Ovary (tissue), 7 donors: ENCODE measurements at regions not wholly inside any gene's neighbourhood (a gene's known extent, or its start where the extent isn't known, plus 50 kb on each side); places are given as distances from the start of the nearest gene placed in this dataset.

Source experiments
- DNase-seq, 5 donors: peaks; one replicate each; pipeline ENCODE4 v3.0.0-alpha.2; 2019 to 2020
- H3K27ac ChIP-seq, 2 donors: fragments of 200-600 bp; one replicate each; pipeline versions ENCODE4 v1.5.1 to v1.8.0; 2019 to 2022
- H3K27me3 ChIP-seq: fragments of 200-600 bp; one replicate; pipeline ENCODE4 v1.8.0; 2022
- H3K36me3 ChIP-seq: fragments of 200-600 bp; sonication (generic); one replicate; pipeline ENCODE4 v1.5.1; 2019
- H3K4me1 ChIP-seq: one replicate; pipeline ENCODE4 v1.8.1; 2013; ENCODE audit warnings: mild to moderate bottlenecking, moderate library complexity; ENCODE audit not compliant: insufficient read depth
- H3K4me3 ChIP-seq: fragments of 200-600 bp; sonication (generic); one replicate; pipeline ENCODE4 v1.5.1; 2017
- H3K9me3 ChIP-seq, 2 donors: fragments of 200-600 bp in 1 of 2; sonication (generic) in 1 of 2; one replicate each; pipeline versions ENCODE4 v1.5.1 to v1.8.1; 2013 to 2019; ENCODE audit warnings: mild to moderate bottlenecking in 1 of 2, moderate library complexity in 1 of 2
- EP300 ChIP-seq: sonication (generic); formaldehyde crosslinking; IDR thresholded peaks from one replicate; pipeline ENCODE4 v1.6.1; 2017; ENCODE audit warnings: antibody characterized with exemption
- POLR2A ChIP-seq: fragments of 450-650 bp; IDR thresholded peaks from one replicate; pipeline ENCODE4 v1.6.1; 2017; ENCODE audit warnings: antibody characterized with exemption, mild to moderate bottlenecking, moderate library complexity
- WGBS, 3 donors: extraction: QIAGEN DNeasy Blood & Tissue Kit in 1 of 3; methylation state at CpG; one replicate each; pipeline versions ENCODE4 v1.1.5 to v1.1.7; 2013 to 2017; 5-methylcytosine and 5-hydroxymethylcytosine counted together
- intact Hi-C, 4 donors: fragments of 100-400 bp; cut with DNase I; formaldehyde crosslinking; loops; one replicate each; pipeline versions ENCODE4 v1.11.0 to v1.15.1; 2022 to 2023
- TF ChIP-seq, protein P1 (sequence below), 3 donors: fragments of 450-650 bp in 2 of 3; fragments of 200-600 bp in 1 of 3; IDR thresholded peaks; one replicate each; pipeline versions ENCODE4 v1.5.1 to v1.8.0; 2016 to 2022; ENCODE audit warnings: antibody characterized with exemption in 3 of 3, mild to moderate bottlenecking in 1 of 3
- donor health status: DM: no; HTN: no; CAD: no; lungs with moderate emphysema.
- donor health status: DM: no; HTN: no; CAD: no.
- donor health status: Bipolar disorder and iron deficiency.
- donor health status: DM: no; HTN: no; CAD: no.
- donor health status: DM: yes; HTN: yes; CAD: no.

- H3K36me3 ChIP-seq, result no peaks in the 10 kb centered on the region
- WGBS, 3 donors, result 51 to 56% (median 52%) methylated on average over 9 of the region's 9 CpGs
- no peak overlapping the region for H3K27ac ChIP-seq
- intact Hi-C loops, result no loop called here
- peaks cover under 1% of the 10 kb centered on the region for H3K4me1 ChIP-seq
- DNase-seq, result peak in 1 of 5 donors; percentile 16
- no peaks in the 10 kb centered on the region for H3K9me3 ChIP-seq
- H3K27me3 ChIP-seq, result no peaks in the 10 kb centered on the region
- TF ChIP-seq, protein P1, sequence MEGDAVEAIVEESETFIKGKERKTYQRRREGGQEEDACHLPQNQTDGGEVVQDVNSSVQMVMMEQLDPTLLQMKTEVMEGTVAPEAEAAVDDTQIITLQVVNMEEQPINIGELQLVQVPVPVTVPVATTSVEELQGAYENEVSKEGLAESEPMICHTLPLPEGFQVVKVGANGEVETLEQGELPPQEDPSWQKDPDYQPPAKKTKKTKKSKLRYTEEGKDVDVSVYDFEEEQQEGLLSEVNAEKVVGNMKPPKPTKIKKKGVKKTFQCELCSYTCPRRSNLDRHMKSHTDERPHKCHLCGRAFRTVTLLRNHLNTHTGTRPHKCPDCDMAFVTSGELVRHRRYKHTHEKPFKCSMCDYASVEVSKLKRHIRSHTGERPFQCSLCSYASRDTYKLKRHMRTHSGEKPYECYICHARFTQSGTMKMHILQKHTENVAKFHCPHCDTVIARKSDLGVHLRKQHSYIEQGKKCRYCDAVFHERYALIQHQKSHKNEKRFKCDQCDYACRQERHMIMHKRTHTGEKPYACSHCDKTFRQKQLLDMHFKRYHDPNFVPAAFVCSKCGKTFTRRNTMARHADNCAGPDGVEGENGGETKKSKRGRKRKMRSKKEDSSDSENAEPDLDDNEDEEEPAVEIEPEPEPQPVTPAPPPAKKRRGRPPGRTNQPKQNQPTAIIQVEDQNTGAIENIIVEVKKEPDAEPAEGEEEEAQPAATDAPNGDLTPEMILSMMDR (IDR thresholded peaks at IDR 0.05), result no peak
- no peak for TF ChIP-seq POLR2A
- H3K4me3 ChIP-seq, result no peak overlapping the region
Measured at GRCh38 chr7:132035517-132036362, 479.3 kb upstream of the PODXL start.

DNA sequence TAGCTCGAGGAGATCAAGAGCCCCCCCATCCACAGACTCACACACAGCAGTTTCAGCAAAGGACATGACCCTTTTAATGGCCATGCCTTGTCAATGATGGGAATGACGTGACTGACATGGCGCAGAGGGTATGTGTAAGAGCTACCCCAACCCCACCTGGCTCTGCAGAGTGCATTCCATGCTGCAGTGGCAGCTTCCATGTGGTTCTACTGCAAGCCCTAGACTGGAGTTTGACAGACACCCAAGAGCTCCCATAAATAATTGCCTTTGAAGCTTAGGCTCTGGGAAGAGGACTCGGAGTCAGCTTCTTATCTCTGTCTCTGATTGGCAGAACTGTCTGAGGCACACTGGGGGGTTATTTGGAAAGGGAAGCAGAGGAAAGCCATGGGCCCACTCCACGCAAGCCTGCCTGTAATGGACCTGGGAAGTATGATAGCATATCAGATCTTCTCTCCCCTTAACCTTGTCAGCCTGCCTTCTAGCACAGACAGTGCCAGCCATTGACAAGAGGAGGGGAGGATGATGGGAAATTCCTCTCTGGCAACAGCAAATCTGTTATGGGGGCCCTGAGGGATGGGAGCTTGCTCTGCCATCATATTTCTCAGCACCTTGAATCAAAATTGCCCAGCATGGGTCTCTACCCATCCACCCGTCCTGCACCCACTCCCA is 478.5 kb upstream of the PODXL start:
- 80 to 89% (median 80%) methylated on average over 6 of the region's 6 CpGs for WGBS, 3 donors
- Histone ChIP-seq H3K9me3 (no peaks in the 10 kb centered on the region), H3K36me3 (no peaks in the 10 kb centered on the region), H3K27ac (no peak overlapping the region), H3K27me3 (no peaks in the 10 kb centered on the region), H3K4me3 (no peak overlapping the region), H3K4me1 (peaks cover 2% of the 10 kb centered on the region)
- no peak for DNase-seq
- no peak for TF ChIP-seq POLR2A
- intact Hi-C loops, result no loop called here

- H3K27ac ChIP-seq, result no peak overlapping the region
- intact Hi-C loops, result no loop called here
- 67 to 71% (median 69%) methylated on average over 2 of the region's 2 CpGs for WGBS, 3 donors
Measured at GRCh38 chr7:132030883-132031282, 474.5 kb upstream of the PODXL start.

GRCh38 chr7:132030086-132030568 is 473.7 kb upstream of the PODXL start:
- H3K9me3 ChIP-seq, result no peaks in the 10 kb centered on the region
- intact Hi-C loops, result no loop called here
- DNase-seq, result peak; percentile 30 to 83 (median 68)
- H3K27ac ChIP-seq, result no peak overlapping the region
- no peaks in the 10 kb centered on the region for H3K36me3 ChIP-seq
- peaks cover 2% of the 10 kb centered on the region for H3K4me1 ChIP-seq
- no peaks in the 10 kb centered on the region for H3K27me3 ChIP-seq
- H3K4me3 ChIP-seq, result no peak overlapping the region
- 10 to 20% (median 11%) methylated on average over 3 of the region's 3 CpGs for WGBS, 3 donors
- TF ChIP-seq, protein P1 (IDR thresholded peaks at IDR 0.05), result no peak
- TF ChIP-seq POLR2A (no peak), EP300 (no peak)

More at GRCh38 chr7:132030883-132031282, 474.5 kb upstream of the PODXL start:
- Histone ChIP-seq H3K36me3 (no peaks in the 10 kb centered on the region), H3K9me3 (no peaks in the 10 kb centered on the region), H3K4me1 (peaks cover 2% of the 10 kb centered on the region), H3K27me3 (no peaks in the 10 kb centered on the region), H3K4me3 (no peak overlapping the region)
- DNase-seq, result no peak
- TF ChIP-seq, protein P1 (IDR thresholded peaks at IDR 0.05), result no peak
- TF ChIP-seq EP300 (no peak), POLR2A (no peak)
